ENCODE measurements at regions not wholly inside any gene's neighbourhood (a gene's known extent, or its start where the extent isn't known, plus 50 kb on each side); places are given as distances from the start of the nearest gene placed in this dataset.

DNA sequence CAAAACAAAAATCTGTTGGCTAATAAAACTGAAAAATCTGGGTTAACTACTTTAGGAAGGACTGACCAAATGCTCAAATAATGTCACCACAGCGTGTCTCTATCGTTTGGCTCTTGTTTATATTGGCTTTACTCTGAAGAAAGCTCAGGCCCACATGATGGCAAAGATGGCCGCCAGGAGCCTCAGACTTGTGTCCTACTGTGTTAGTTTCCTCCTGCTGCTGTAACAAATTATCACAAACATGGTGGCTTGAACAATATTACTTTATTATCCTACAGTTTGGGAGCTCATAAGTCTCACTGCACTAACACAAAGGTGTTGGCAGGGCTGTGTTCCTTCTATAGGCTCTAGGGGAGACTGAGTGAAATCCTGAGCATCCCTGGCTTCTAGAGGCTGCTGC lies 303.0 kb downstream of the DAD1 start:
- no peak overlapping the region for H2AFZ ChIP-seq (ENCODE audit: control insufficient read depth, low read depth, low read length)
- FAIRE-seq (no peak), DNase-seq (ENCODE audit: low read depth, low spot score) (no peak), ATAC-seq (no peak)
- no peaks in the 10 kb centered on the region for H3K9me3 ChIP-seq (replicated peaks; ENCODE audit: control insufficient read depth, insufficient read depth, low read length)
- CTCF ChIA-PET, result interaction anchor here (0.9 to 1.0 kb wide), 3 partner anchors 17 to 85 kb away, joined by 3 to 6 read pairs (median 3); no protein-coding TSS in a partner anchor
- no TSS peak for BruUV-seq (replicated peaks)
- no peak overlapping the region for H3K4me3 ChIP-seq
- WGBS (ENCODE audit: insufficient coverage, insufficient replicate concordance, low lambda C conversion rate, missing lambda C conversion rate), result 18% methylated on average over 3 of the region's 3 CpGs
- no peaks in the 10 kb centered on the region for H4K20me1 ChIP-seq (ENCODE audit: control insufficient read depth, insufficient read depth)
- peaks cover 5% of the 10 kb centered on the region; the same call in 1 of the 2 replicates for H3K4me1 ChIP-seq (ENCODE audit: control insufficient read depth, insufficient read depth, low read length)
- no peak overlapping the region for H3K9ac ChIP-seq (ENCODE audit: control insufficient read depth, insufficient read depth, low read length)
- SMC1A ChIA-PET (ENCODE audit: uncharacterized antibody, unreplicated experiment), result interaction anchor here (0.6 to 1.8 kb wide), 3 partner anchors 9 to 83 kb away, joined by 3 to 5 read pairs (median 3); no protein-coding TSS in a partner anchor
- H3K79me2 ChIP-seq (ENCODE audit: control insufficient read depth, insufficient read depth, low read length), result no peaks in the 10 kb centered on the region
- RAD21 ChIA-PET (ENCODE audit: unreplicated experiment), result interaction anchor here (0.6 to 1.2 kb wide), 2 partner anchors 7 to 85 kb away, joined by 3 to 4 read pairs; no protein-coding TSS in a partner anchor
- no peak overlapping the region for H3K4me2 ChIP-seq (ENCODE audit: control insufficient read depth, insufficient read depth)
- intact Hi-C loops (cut with micrococcal nuclease; ENCODE audit: unreplicated experiment), result loop anchor here (10.0 kb wide), 1 partner anchor 121 kb away; no protein-coding TSS in a partner anchor
- POLR2A ChIA-PET, result no interaction called here
- no peak overlapping the region for H3K27ac ChIP-seq (ENCODE audit: control insufficient read depth, insufficient read depth)
- H3K27me3 ChIP-seq (replicated peaks in 1 of 2; ENCODE audit: control insufficient read depth in 2 of 2, insufficient read depth in 2 of 2, low read length in 1 of 2), result peaks cover 0 to 3% of the 10 kb centered on the region in 2 experiments; a peak in 1 of 4 replicates
- TF ChIP-seq, protein P1, sequence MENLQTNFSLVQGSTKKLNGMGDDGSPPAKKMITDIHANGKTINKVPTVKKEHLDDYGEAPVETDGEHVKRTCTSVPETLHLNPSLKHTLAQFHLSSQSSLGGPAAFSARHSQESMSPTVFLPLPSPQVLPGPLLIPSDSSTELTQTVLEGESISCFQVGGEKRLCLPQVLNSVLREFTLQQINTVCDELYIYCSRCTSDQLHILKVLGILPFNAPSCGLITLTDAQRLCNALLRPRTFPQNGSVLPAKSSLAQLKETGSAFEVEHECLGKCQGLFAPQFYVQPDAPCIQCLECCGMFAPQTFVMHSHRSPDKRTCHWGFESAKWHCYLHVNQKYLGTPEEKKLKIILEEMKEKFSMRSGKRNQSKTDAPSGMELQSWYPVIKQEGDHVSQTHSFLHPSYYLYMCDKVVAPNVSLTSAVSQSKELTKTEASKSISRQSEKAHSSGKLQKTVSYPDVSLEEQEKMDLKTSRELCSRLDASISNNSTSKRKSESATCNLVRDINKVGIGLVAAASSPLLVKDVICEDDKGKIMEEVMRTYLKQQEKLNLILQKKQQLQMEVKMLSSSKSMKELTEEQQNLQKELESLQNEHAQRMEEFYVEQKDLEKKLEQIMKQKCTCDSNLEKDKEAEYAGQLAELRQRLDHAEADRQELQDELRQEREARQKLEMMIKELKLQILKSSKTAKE (IDR thresholded peaks at IDR 0.05; ENCODE audit: low read depth, poor library complexity, severe bottlenecking), result no peak
- TF ChIP-seq SREBF1 (IDR thresholded peaks at IDR 0.05; ENCODE audit: low read length) (no peak), FOXM1 (IDR thresholded peaks at IDR 0.05; ENCODE audit: low read depth, low read length) (no peak), BCL11A (IDR thresholded peaks at IDR 0.05; ENCODE audit: low read depth, low read length) (no peak), NBN (IDR thresholded peaks at IDR 0.05) (no peak), YY1 (IDR thresholded peaks at IDR 0.05; ENCODE audit: low read depth, low read length) (no peak), TCF12 (IDR thresholded peaks at IDR 0.05; ENCODE audit: low read depth, low read length) (no peak), SRF (IDR thresholded peaks at IDR 0.05; ENCODE audit: low read depth in 2 of 2, low read length in 2 of 2) (no peak), KDM1A (IDR thresholded peaks at IDR 0.05; ENCODE audit: borderline replicate concordance) (no peak), CHD2 (IDR thresholded peaks at IDR 0.05; ENCODE audit: borderline replicate concordance, low read depth, low read length) (no peak), GABPA (IDR thresholded peaks at IDR 0.05; ENCODE audit: low read depth) (no peak), SMARCA5 (IDR thresholded peaks at IDR 0.05) (no peak), FOXK2 (IDR thresholded peaks at IDR 0.05) (no peak), KAT2A (conservative IDR thresholded peaks at IDR 0.05; ENCODE audit: control insufficient read depth, low read depth, low read length) (no peak)
- H3K36me3 ChIP-seq (ENCODE audit: control insufficient read depth in 2 of 2, insufficient read depth in 2 of 2, low read length in 1 of 2), result no peaks in the 10 kb centered on the region
- in situ Hi-C loops (cut with MboI), result no loop called here
